HG03103 (cell line): ENCODE measurements at regions not wholly inside any gene's neighbourhood (a gene's known extent, or its start where the extent isn't known, plus 50 kb on each side); places are given as distances from the start of the nearest gene placed in this dataset.

ENCODE experiments used
- ATAC-seq: cut with Tn5 transposase; IDR thresholded peaks from one replicate; pipeline ENCODE4 v1.9.1; 2021; ENCODE audit warnings: low read depth; ENCODE audit not compliant: unreplicated experiment

DNA sequence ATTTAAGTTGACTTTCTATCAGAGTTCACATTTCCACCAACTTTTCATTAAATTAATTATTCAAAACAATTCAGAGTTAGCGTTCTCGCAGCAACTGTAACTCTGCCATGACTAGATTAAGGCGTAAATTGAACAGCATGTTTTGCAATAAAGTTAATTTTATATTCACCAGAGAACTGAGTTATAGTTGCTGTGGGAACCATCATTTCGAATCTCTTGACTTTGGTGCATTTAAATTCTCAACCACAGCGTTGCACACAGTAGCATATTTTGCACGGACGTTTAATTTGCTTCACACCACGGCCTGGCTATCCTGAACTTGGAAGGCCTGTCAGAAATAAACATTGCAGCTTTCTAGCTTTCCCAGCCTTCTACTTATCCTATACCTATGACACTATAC lies 144.3 kb upstream of the WWC1 start:
- no peak for ATAC-seq

DNA sequence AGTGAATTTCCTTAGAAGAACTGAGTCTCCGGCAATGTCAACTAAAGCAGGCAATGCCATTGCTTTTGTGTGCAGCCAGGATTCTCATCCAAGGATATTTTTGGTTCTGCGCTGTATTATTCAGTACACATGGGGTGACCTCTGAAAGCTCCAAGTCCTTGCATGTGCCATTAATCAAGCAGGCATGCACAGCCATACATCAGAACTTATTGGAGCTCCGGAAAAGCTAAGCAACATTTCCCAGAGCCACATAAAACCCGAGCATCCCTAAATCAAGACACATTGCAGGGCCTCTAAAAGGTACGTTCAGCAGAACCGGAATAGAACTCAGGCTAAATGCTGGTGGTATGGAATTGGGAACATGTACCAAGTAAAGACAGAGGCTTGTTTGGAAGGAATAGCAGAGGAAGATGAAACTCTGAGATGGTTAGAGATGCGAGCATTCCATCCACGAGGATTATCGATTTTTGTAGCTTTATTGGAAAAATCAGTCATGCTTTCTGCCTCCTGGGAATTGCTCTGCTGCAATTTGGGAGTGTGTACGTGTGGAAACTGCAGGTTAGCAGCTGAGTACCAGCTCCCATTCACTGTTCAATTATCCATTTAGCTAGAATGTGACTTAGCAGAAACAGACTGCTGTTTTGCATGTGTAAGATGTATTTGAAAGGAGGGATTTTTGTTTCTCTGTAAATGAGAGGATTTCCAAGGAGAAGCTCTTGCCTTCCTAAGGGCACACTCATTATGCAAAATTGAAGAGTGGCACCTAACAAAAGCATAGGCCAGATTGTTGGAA lies 143.7 kb upstream of the WWC1 start:
- no peak for ATAC-seq

DNA sequence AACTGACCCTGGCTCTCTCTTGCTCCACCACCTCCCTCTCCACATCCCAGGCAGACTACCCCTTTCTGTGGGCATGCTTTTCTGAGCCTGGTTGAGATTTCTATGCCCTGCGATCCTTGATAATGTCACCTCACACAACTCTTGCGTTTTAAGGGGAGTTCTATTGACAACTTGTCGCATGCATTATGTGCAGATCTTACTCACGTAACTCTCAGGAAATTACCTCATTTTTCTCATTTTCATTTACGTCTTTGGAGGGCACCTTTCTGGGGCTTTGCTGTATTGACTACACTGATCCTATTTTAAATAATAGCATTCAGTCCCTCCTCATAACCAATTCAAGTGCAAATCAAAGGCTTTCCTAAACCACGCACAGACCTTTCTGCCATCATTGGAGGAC lies 140.4 kb upstream of the WWC1 start:
- ATAC-seq, result no peak

DNA sequence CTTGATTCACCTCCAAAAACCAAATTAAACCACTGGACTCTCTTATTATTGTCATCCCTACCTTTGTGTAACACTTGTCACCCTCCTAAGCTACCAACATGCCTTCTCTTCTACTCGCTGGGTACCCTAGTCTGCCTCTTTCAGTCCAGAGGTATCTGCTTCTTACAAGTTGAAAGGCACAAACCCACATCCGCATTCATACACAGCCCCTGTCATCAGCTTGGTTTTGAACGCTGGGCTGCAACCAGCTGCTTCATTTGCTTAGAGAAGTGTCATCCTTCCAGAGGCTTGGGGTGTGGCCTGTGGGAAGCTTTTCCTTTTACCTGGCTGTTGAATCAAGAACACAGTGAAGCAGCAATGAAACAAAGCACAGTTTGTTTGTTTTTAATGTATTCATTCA lies 138.8 kb upstream of the WWC1 start:
- no peak for ATAC-seq

DNA sequence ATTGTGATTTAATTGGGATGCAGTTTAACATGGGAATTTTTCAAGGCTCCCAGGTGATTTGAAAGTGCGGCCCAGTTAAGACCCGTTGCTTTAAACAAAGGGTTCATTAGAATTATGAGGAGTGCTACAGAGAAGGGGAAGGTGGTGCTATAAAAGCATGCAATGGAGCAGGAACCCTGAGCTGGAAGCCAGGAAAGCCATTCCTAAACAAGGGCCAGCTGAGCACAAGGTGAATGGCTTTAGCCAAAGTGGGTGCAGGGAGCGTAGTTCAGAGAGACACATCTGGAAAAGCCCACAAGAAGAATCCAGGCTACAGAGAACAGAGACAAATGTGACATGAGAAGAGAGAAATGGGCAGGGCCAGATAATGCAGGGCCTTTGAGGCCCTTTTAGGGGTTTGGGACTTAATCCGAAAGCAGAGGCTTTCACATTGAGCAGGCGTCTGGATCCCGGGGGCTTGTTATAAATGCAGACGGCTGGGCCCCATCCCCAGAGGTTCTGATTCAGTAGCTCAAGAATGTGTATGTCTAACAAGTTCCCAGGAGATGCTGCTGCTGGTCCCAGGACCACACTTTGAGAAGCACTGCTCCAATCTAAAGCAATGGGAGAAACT lies 138.1 kb upstream of the WWC1 start:
- ATAC-seq, result no peak

DNA sequence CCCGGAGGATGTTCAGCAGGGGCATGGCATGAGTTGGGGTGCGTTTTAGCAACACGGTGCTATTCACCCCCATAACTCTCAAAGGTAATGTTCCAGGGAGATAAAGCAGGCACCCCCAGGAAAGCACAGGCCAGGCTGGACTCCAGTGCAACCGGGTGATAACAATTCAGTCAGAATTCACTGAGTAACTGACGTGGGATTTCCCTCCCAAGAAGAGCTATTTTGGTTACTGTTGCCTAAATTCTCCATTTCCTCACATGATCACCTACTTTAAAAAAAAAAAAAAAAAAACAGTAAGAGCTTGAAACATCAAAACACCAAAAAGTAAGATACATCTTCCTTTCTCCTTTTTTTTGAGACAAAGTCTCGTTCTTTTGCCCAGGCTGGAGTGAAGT lies 137.6 kb upstream of the WWC1 start:
- ATAC-seq, result no peak

DNA sequence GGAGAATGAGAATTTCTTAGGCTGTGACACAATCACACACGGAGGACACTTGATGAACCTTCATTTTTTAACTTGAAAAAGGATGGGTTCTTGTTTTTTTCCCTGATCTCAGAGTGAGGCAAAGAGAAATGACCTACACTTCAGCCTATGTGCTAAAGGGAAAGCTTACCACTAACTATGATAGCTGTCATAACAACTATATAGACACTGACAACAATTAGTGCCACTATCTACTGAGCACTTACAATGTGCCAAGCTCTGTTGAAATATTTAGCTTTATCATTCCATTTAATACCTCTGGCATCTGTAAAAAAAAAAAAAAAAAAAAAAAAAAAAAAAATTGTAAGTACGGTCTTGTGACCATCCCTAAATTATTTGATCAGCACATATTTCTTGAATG lies 135.9 kb upstream of the WWC1 start:
- no peak for ATAC-seq

DNA sequence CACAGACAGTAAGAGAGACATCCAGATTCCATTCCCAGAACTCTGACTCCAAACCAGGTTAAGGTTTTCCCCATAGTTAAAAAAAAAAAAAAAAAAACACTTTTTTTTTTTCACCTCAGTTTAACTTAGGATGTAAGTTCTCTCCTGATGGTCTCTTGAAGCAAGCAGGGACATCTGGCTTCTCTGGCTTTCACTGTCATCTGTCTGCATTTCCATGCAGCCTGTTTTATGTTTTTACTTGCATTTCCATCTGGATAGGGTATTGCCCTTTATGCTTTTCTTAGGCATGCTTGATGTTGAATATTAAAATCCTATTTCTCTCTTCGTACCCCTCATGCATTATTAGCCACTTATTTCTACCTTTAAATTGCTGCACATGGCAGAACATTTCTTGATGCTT lies 135.3 kb upstream of the WWC1 start:
- no peak for ATAC-seq

DNA sequence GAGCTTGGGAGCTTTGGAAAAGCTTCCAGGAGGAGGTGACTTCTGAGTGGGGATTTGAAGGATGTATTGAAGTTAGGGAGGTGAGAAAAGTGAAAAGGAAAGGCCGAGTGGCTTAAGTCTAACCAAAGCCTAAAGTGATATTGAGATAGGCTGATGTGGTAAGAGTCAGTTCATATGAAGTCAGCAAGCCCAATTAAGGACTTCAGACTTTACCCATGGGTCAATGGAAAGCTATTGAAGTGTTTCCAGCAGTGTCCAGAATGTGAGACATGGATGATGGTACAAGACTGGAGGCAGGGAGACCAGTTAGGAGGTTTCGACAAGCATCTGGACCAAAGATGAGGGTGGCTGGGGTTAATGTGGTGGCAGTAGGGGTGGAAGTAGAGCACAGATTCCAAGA lies 134.3 kb upstream of the WWC1 start:
- ATAC-seq, result no peak

DNA sequence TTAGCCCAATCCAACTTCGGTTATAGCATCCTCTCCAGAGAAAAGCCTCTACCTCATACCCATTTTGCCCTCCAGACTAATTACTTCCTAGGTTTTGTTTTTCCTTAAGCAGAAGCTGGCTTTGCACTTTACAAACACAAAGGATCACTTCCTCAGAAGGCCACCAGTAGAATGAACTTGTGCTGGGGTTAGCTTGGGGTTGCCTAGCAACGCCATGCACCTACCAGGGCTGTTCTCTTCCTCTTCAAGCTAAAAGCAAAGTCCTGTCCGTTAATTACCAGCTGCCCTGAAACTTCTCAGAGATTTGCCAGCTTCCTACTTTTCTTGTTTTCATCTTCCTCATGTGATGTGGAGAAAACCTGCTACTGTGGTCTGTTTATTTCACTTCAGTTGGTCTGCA lies 132.0 kb upstream of the WWC1 start:
- peak; percentile 94 for ATAC-seq

DNA sequence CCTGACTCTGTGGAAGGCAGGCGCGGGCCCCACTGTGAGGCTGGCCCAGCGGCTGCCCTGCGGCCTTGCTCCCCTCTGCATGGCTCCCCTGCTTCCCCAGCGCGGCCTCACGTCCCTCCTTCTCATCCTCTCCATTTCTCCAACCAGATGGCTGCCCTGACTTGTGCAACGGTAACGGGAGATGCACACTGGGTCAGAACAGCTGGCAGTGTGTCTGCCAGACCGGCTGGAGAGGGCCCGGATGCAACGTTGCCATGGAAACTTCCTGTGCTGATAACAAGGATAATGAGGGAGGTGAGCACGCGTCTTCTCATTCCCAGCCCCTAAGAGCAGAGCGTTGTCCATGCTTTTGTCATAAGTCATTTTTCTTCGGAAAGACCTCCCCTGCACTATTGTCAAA lies 129.0 kb upstream of the WWC1 start:
- ATAC-seq, result no peak

DNA sequence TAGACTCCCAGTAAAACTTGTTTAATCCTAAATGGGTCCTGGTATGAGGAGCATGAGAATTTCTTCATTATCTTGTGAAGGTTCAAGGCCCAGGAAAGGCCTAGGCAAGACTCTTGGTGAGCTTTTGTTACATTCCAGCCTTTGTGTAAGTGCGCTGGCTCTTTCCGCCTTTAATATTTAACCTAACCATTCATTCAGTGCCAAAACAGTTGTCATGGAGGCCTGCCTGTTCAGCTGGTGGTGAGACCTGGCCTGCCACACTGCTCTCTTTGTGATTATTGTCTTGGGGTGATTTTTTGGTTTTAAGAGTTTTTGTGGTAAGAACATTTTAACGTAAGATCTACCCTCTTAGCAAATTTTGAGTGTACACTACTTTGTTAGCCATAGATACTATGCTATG lies 127.5 kb upstream of the WWC1 start:
- no peak for ATAC-seq

DNA sequence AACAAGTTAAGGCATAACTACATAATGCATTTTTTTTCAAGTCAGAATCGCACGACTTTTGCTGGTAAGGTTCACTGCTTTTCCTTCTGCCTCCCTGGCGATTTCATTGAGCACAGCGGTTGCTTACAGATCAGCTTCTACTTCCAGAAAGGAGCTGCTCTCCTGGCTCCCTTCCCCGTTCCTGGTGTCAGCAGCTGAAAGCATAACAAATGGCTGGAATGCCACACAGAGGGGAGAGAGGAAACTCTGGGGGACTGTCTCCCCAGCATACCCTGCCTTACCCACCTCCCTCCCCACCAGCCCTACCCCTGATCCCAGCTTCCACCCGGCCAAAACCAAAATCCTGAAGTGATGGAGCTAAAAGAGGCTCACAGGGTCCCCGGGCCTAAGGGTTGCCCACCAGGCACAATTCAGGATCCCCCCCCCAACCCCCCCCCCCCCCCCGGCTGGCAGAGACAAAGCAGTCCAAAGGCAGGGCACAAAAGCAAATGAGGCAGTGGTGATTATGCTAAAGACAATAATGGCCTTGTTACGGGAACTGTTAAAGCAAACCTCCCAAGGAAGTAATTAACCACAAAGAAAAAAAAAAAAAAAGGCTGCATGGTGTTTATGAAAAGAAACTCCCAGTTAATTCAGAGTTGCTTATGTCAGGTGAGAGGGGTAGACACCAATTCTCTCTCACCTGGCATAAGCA lies 126.1 kb upstream of the WWC1 start:
- ATAC-seq, result no peak

DNA sequence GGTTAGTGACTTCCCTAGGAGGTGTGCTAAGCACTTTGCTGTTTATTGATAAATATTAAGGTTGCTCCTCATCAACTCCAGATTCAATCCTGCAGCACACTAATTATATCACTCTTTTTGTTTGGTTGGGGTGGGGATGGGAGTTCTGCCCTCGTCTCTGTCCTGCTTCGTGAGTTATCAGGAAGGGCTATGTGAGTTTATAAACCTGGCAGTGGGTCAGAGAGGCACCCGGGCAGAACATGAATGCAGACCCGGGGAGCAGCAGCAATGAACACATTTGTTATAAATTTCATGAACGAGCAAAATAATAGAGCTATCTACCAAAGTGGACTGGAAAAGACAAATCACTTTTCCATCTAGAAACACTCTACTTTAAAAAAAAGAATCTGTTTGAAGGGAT lies 125.5 kb upstream of the WWC1 start:
- no peak for ATAC-seq

DNA sequence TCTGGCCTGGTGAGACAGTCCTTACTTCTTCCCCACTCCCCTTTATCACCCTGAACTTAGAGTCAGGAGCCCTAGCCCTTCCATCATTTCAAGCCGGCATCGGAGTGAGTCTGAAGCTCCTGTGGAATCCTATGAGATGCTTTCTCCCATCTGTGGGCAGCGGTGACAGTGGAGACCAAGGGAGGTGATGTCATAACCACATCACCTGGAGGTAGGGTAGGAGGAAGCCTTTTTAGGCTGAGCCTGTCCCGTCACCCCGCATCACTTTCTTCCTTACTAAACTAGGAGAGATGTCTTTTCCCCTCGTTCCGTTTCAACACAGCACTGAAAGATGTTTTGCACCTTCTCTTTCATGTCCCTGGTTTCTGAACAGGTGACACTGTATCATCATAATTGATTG lies 124.1 kb upstream of the WWC1 start:
- no peak for ATAC-seq

DNA sequence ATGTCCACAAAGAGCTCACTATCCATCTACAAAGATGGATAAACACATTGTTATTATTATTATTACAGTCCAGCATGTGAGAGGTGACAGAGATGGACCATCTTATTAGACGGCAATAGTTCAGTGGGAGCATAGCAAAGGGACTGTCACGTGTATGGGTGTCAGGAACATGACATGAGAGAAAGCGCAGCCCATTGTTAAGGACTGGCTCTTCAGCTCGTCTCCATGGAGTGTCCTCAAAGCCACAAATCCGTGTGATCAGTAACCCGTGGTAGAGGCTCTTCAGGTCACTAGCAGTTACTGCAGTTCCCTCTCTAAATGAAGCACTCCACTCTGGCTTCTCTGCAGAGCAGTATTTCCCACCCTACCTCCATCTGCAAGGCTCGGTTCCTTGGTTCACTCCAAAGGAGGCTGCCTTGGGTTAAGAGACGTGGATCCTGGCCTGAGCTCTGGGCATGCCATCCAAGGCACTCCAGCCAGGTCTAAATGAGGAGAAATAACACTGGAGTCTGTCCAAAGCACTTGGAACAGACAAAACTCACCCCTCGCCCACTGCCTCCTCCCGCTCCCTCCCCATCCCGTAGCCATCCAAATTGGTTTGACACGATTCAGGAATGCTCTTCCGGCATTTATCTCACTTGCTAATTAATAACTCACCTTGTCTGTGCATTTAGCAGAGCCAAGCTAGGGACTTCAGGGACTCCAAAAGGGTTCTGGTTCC lies 122.3 kb upstream of the WWC1 start:
- no peak for ATAC-seq

DNA sequence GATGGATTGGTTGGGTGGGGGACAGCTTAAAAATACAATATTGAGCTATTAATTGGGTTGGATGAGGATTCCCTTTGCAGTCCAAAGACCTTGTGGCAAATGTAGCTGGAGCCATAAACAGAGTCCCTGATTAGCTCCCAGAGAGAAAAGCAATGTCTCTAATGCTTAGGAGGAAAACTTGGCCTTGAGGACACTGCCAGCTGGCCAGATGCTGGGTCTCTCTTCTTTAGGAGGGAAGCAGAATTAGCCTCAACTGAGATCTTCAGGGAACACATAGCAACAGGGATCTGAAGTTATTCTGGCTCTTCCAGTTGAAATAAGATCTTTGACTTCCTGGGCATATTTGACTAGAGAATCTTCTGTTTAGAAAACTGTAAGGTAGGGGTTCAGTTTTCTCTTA lies 121.7 kb upstream of the WWC1 start:
- no peak for ATAC-seq

DNA sequence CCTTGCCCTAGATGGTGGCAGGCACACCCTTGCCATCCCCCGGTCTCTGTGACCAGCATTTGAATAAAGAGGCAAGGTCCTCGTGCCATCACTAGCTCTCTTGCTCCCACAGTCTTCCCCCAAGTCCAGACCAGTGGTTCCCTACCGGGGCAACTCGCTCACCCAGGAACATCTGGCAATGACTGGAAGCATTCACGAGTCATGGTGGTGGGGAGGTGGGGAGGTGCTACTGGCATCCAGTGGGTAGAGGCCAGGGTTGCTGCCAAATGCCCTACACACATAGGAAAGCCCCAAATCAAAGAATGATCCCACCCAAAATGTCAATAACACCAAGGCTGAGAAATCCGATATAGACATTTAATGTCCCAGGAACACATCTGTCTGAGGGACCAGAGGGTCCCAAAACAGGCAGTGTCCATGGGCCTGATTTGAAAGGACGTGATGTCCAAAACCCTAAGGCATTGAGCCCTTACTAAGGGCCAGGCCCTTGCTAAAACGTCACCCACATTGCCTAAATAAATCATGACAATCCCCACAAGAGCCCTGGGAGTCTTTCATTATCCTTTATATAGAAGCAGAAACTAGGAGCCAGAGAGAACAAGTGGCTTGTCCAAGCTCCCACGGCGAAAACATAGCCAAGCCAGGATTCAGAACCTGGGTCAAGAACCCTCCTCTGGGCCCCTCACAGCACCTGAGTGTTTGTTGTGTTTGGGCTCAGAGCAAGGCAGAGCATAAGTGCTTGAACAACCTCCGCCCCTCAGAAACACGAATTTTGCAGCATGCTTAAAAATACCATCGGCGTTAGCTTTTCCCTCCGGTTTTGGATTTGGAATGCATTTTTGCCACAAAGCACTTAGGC lies 119.3 kb upstream of the WWC1 start:
- no peak for ATAC-seq

DNA sequence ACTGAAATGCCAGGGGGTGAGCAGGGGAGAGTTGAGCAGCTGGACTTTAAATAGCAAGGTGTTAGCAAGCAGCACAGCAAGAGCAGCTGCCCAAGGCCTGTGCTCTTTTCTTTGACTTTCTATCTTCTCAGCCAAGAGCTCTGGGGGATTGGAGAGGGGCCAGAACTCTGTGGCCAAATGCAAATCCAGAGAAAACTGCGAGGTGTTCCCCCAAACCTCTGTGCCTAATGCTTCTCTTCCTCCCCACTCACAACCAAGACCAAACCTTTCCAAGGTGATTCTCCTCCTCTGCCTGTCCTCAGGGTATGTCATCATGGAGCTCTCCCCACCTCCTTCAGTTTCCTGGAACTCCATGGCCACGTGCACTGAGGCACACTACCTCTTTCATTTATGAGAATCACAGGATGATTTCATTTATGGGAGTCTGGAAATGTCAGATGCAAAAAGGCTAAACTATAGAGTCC lies 118.7 kb upstream of the WWC1 start:
- no peak for ATAC-seq

DNA sequence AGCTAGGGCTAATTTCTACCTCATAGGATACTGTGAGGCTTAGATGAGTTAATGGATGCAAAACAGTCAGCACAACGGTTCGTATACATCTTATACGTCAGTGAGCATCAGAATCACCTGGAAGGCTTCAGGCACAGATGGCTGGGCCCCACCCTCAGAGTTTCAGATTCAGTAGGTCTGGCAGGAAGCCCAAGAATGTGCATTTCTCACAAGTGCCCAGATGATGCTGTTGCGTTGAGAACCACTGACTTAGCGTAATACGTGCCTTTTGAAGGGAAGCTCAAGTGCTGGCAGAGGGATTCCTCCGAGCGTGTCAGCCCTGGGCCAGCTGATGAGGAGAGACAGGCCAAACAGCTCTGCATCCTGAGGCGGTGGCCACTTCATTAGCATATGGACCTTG lies 117.1 kb upstream of the WWC1 start:
- peak; percentile 77 for ATAC-seq
